NAMALWA (cell line): ENCODE measurements at regions not wholly inside any gene's neighbourhood (a gene's known extent, or its start where the extent isn't known, plus 50 kb on each side); places are given as distances from the start of the nearest gene placed in this dataset.
"Not testable (repeated sequence)": the region's sequence is repeated elsewhere in the genome, so short reads cannot be mapped to it uniquely, and the experiment has no call there.

Experiments used
- DNase-seq: peaks from one replicate; pipeline ENCODE4 v3.0.0-alpha.2; 2015; ENCODE audit warnings: low spot score

GRCh38 chr3:8143186-8143585, 358.4 kb upstream of the LMCD1 start:
- no peak for DNase-seq

- no peak for DNase-seq
Measured at GRCh38 chr3:8145661-8146060, 356.0 kb upstream of the LMCD1 start.

GRCh38 chr3:8147711-8148110, 353.9 kb upstream of the LMCD1 start:
- DNase-seq = no peak

GRCh38 chr3:8152821-8153418, 348.7 kb upstream of the LMCD1 start:
- no peak for DNase-seq

- DNase-seq = no peak
Measured at GRCh38 chr3:8153800-8154199, 347.8 kb upstream of the LMCD1 start.

- DNase-seq = no peak
Measured at GRCh38 chr3:8154617-8155016, 347.0 kb upstream of the LMCD1 start.

- no peak for DNase-seq
Measured at GRCh38 chr3:8156138-8156537, 345.5 kb upstream of the LMCD1 start.

GRCh38 chr3:8156831-8157230, 344.8 kb upstream of the LMCD1 start:
- DNase-seq = no peak

GRCh38 chr3:8157640-8158039, 344.0 kb upstream of the LMCD1 start:
- DNase-seq = no peak

GRCh38 chr3:8164145-8164544, 337.5 kb upstream of the LMCD1 start:
- DNase-seq = no peak

GRCh38 chr3:8166014-8166413, 335.6 kb upstream of the LMCD1 start:
- no peak for DNase-seq

- DNase-seq = no peak
Measured at GRCh38 chr3:8170971-8171508, 330.6 kb upstream of the LMCD1 start.

- no peak for DNase-seq
Measured at GRCh38 chr3:8173892-8174291, 327.7 kb upstream of the LMCD1 start.

GRCh38 chr3:8176759-8177483, 324.7 kb upstream of the LMCD1 start:
- DNase-seq = not testable (repeated sequence)

- DNase-seq = not testable (repeated sequence)
Measured at GRCh38 chr3:8178516-8178915, 323.1 kb upstream of the LMCD1 start.

GRCh38 chr3:8182904-8183303, 318.7 kb upstream of the LMCD1 start:
- DNase-seq = no peak

GRCh38 chr3:8183627-8184026, 318.0 kb upstream of the LMCD1 start:
- DNase-seq = peak; percentile 38

- no peak for DNase-seq
Measured at GRCh38 chr3:8186213-8186612, 315.4 kb upstream of the LMCD1 start.

GRCh38 chr3:8187996-8188395, 313.6 kb upstream of the LMCD1 start:
- no peak for DNase-seq

GRCh38 chr3:8189051-8189450, 312.6 kb upstream of the LMCD1 start:
- DNase-seq = no peak

GRCh38 chr3:8191406-8191805, 310.2 kb upstream of the LMCD1 start:
- no peak for DNase-seq

- no peak for DNase-seq
Measured at GRCh38 chr3:8197384-8197783, 304.2 kb upstream of the LMCD1 start.

GRCh38 chr3:8198605-8199004, 303.0 kb upstream of the LMCD1 start:
- DNase-seq = no peak

GRCh38 chr3:8200996-8201395, 300.6 kb upstream of the LMCD1 start:
- no peak for DNase-seq
